HepG2 (cell line): ENCODE measurements at regions not wholly inside any gene's neighbourhood (a gene's known extent, or its start where the extent isn't known, plus 50 kb on each side); places are given as distances from the start of the nearest gene placed in this dataset.
A peak's percentile ranks its signal among the peaks of the same experiment; 100 is the strongest.

Source experiments
- ATAC-seq: fragments of 200-7000 bp; cut with Tn5 transposase; 3 replicates; pipeline ENCODE4 v1.9.1; 2020; ENCODE audit warnings: mild to moderate bottlenecking, moderate library complexity
- BruUV-seq: library from RNA; stranded (reverse); fragments of 400-500 nt; replicated peaks from 2 replicates; lab custom pipeline; 2021; lab: Mats Ljungman, UMichigan
- CTCF ChIA-PET: fragments of 300-600 bp; formaldehyde crosslinking; extraction: SDS; loops from one replicate; lab custom pipeline; 2021; ENCODE audit warnings: low total read pairs, inconsistent platforms, low intra/inter-chr PET ratio; lab: Yijun Ruan, JAX
- POLR2A ChIA-PET: fragments of 350-600 bp; sonication (Branson Sonifier 250); formaldehyde crosslinking; loops from one replicate; lab custom pipeline; 2020; ENCODE audit warnings: antibody characterized with exemption, inconsistent platforms; lab: Yijun Ruan, JAX
- DNase-seq: peaks from one replicate; pipeline ENCODE4 v3.0.0-alpha.2; 2015; ENCODE audit warnings: low spot score
- FAIRE-seq: peaks from 3 replicates; lab custom pipeline; 2011; peaks lifted over from hg19 to GRCh38; lab: Jason Lieb, UNC
- H2AFZ ChIP-seq: one replicate; pipeline ENCODE4 v1.6.1; 2011; ENCODE audit warnings: low read length, inconsistent platforms
- H3K27ac ChIP-seq: fragments of 300-600 bp; 3 replicates; pipeline ENCODE4 v1.8.0; 2011; ENCODE audit warnings: mixed run types, mild to moderate bottlenecking, mixed read lengths, low read length, inconsistent platforms; ENCODE audit not compliant: insufficient read depth; ENCODE audit errors: extremely low read length
- H3K27me3 ChIP-seq, 2 experiments: fragments of 200-600 bp in 1 of 2; 2 replicates in 1 of 2; 3 replicates in 1 of 2; pipeline versions ENCODE4 v1.6.0 to v1.8.0; 2011; ENCODE audit warnings: low read length in 2 of 2, mild to moderate bottlenecking in 2 of 2, moderate library complexity in 2 of 2, inconsistent platforms in 1 of 2; ENCODE audit not compliant: insufficient read depth in 2 of 2, control insufficient read depth in 1 of 2
- H3K36me3 ChIP-seq, 2 experiments: fragments of 200-600 bp in 1 of 2; replicated peaks in 1 of 2; 2 replicates in 1 of 2; 3 replicates in 1 of 2; pipeline versions ENCODE4 v1.5.1 to v1.8.0; 2011; ENCODE audit warnings: low read length in 2 of 2, inconsistent platforms in 1 of 2; ENCODE audit not compliant: insufficient read depth in 2 of 2, control insufficient read depth in 1 of 2
- H3K4me1 ChIP-seq: 2 replicates; pipeline ENCODE4 v1.5.1; 2012; ENCODE audit warnings: low read length, inconsistent platforms; ENCODE audit not compliant: insufficient read depth
- H3K4me2 ChIP-seq: 2 replicates; pipeline ENCODE4 v1.6.0; 2011; ENCODE audit warnings: low read depth, low read length, inconsistent platforms
- H3K4me3 ChIP-seq, 3 experiments: fragments of 200-600 bp in 1 of 3; sonication (generic), shearing (Covaris generic) in 1 of 3; replicated peaks in 1 of 3; 2 replicates each; pipeline ENCODE4 v1.5.1; 2011 to 2016; ENCODE audit warnings: low read length in 3 of 3, inconsistent platforms in 2 of 3, low read depth in 2 of 3, mild to moderate bottlenecking in 2 of 3, control low read depth in 1 of 3, mixed read lengths in 1 of 3; ENCODE audit not compliant: insufficient read depth in 1 of 3
- H3K79me2 ChIP-seq: one replicate; pipeline ENCODE4 v1.6.1; 2011; ENCODE audit warnings: low read length, inconsistent platforms; ENCODE audit not compliant: insufficient read depth
- H3K9ac ChIP-seq: 2 replicates; pipeline ENCODE4 v1.6.0; 2011; ENCODE audit warnings: mild to moderate bottlenecking, low read depth, low read length, inconsistent platforms; ENCODE audit not compliant: insufficient read depth
- H3K9me3 ChIP-seq: 2 replicates; pipeline ENCODE4 v1.5.1; 2012; ENCODE audit warnings: mild to moderate bottlenecking, low read length
- H4K20me1 ChIP-seq: 2 replicates; pipeline ENCODE4 v1.6.0; 2011; ENCODE audit warnings: inconsistent platforms, mild to moderate bottlenecking, low read length, moderate library complexity; ENCODE audit not compliant: insufficient read depth
- FOXA3 ChIP-seq: IDR thresholded peaks from 2 replicates; pipeline ENCODE4 v1.6.1; 2016; ENCODE audit warnings: missing genetic modification reagents, missing compliant biosample characterization
- GATAD2A ChIP-seq: IDR thresholded peaks from 2 replicates; pipeline ENCODE4 v1.6.1; 2016
- PLRG1 ChIP-seq: fragments of 450-650 bp; conservative IDR thresholded peaks from 2 replicates; pipeline ENCODE4 v1.6.1; 2016
- RELA ChIP-seq: sonication (generic); formaldehyde crosslinking; IDR thresholded peaks from 2 replicates; pipeline ENCODE4 v1.4.0; 2020; ENCODE audit warnings: missing genetic modification reagents
- TEF ChIP-seq: sonication (generic); formaldehyde crosslinking; IDR thresholded peaks from 2 replicates; pipeline ENCODE4 v1.5.0; 2020; ENCODE audit warnings: missing genetic modification reagents
- USF2 ChIP-seq, 2 experiments: sonication (generic) in 1 of 2; formaldehyde crosslinking in 1 of 2; IDR thresholded peaks; 2 replicates each; pipeline versions ENCODE4 v1.5.1 to v1.6.1; 2011 to 2020; ENCODE audit warnings: borderline replicate concordance in 1 of 2, low read depth in 1 of 2, low read length in 1 of 2, mild to moderate bottlenecking in 1 of 2, missing genetic modification reagents in 1 of 2, moderate library complexity in 1 of 2
- YEATS2 ChIP-seq: sonication (generic); formaldehyde crosslinking; IDR thresholded peaks from 2 replicates; pipeline ENCODE4 v1.4.0; 2020; ENCODE audit warnings: missing genetic modification reagents, borderline replicate concordance
- ZNF674 ChIP-seq: sonication (generic); formaldehyde crosslinking; IDR thresholded peaks from 2 replicates; pipeline ENCODE4 v1.5.0; 2020; ENCODE audit warnings: low read depth, mild to moderate bottlenecking, missing genetic modification reagents
- WGBS: methylation state at CpG from one replicate; pipeline ENCODE4 v1.1.6; 2017; ENCODE audit warnings: low lambda C conversion rate; 5-methylcytosine and 5-hydroxymethylcytosine counted together
- in situ Hi-C: cut with HindIII; loops from 2 replicates; pipeline ENCODE4 v1.10.0; 2017; ENCODE audit warnings: low pct_unique_long_range_greater_than_20kb; ENCODE audit not compliant: extremely low pct_ligation_motif_present
- intact Hi-C: fragments of 100-400 bp; cut with micrococcal nuclease; formaldehyde crosslinking; loops from one replicate; pipeline ENCODE4 v1.10.0; 2022; ENCODE audit not compliant: unreplicated experiment
- TF ChIP-seq, protein P1 (sequence below): sonication (generic); formaldehyde crosslinking; IDR thresholded peaks from 2 replicates; pipeline ENCODE4 v1.4.0; 2020; ENCODE audit warnings: missing genetic modification reagents; ENCODE audit errors: not compliant biosample characterization
- TF ChIP-seq, protein P2 (sequence below): sonication (generic); formaldehyde crosslinking; IDR thresholded peaks from 2 replicates; pipeline ENCODE4 v1.4.0; 2020; ENCODE audit warnings: missing genetic modification reagents, borderline replicate concordance
- TF ChIP-seq, protein P3 (sequence below): IDR thresholded peaks from 2 replicates; pipeline ENCODE4 v1.4.0; 2020; ENCODE audit warnings: mild to moderate bottlenecking, missing genetic modification reagents

DNA sequence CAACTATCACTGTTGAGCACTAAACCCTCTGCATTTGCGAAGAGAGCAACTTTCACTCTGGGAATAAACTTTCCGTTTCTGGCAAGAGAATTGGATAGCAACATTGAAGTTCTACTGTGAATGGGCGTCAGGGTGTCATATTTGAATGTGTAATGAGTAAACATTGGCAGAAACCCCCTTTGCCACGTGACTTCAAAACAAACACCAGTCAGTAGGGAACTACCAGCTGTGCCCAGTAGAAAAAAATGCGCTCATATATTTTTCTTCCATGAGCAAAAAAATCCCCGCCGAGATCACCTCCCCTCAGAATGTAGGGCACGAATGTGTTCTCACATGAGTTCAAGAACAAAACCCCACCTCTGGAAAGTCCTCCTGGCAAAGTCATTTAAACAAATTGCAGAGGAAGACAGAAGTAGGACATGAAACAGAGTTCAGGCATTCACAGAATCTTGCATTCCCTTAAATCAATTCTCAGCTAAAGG lies 80.6 kb downstream of the BTG1 start:
- 5% methylated on average over 8 of the region's 8 CpGs for WGBS
- H3K9me3 ChIP-seq, result no peaks in the 10 kb centered on the region
- peak overlapping the region; percentile 28 for H3K27ac ChIP-seq
- CTCF ChIA-PET, result no interaction called here
- H2AFZ ChIP-seq, result no peak overlapping the region
- H3K4me3 ChIP-seq, result peak overlapping the region; percentile 21 to 38 (median 36); a peak in 3 of 6 replicates
- peak overlapping the region; percentile 69 for H3K4me2 ChIP-seq
- POLR2A ChIA-PET, result interaction anchor here (1.3 to 4.9 kb wide), 2 partner anchors 73 to 80 kb away, joined by 7 to 36 read pairs; partner anchors contain the start of gene BTG1
- FAIRE-seq, result no peak
- peaks cover 64% of the 10 kb centered on the region for H3K4me1 ChIP-seq
- H4K20me1 ChIP-seq, result no peaks in the 10 kb centered on the region
- in situ Hi-C loops, result no loop called here
- BruUV-seq, result no TSS peak
- ATAC-seq, result peak; percentile 54
- peak overlapping the region; percentile 12; the same call in 1 of the 2 replicates for H3K9ac ChIP-seq
- peak; percentile 53 for DNase-seq
- H3K79me2 ChIP-seq, result no peaks in the 10 kb centered on the region
- no peaks in the 10 kb centered on the region for H3K27me3 ChIP-seq
- H3K36me3 ChIP-seq, result no peaks in the 10 kb centered on the region
- intact Hi-C loops, result no loop called here
- TF ChIP-seq USF2 (IDR thresholded peaks at IDR 0.05; ENCODE audit: low read depth, low read length) (peak; percentile 69), USF2 (CRISPR knock-in tag; IDR thresholded peaks at IDR 0.05; ENCODE audit: borderline replicate concordance) (peak; percentile 76; the same call in 1 of the 2 replicates), PLRG1 (no peak), GATAD2A (no peak; the same call in 1 of the 2 replicates), ZNF674 (no peak), RELA (CRISPR knock-in tag) (no peak), YEATS2 (CRISPR knock-in tag) (no peak), FOXA3 (peak; percentile 53), TEF (CRISPR knock-in tag) (no peak)
- TF ChIP-seq, protein P1, sequence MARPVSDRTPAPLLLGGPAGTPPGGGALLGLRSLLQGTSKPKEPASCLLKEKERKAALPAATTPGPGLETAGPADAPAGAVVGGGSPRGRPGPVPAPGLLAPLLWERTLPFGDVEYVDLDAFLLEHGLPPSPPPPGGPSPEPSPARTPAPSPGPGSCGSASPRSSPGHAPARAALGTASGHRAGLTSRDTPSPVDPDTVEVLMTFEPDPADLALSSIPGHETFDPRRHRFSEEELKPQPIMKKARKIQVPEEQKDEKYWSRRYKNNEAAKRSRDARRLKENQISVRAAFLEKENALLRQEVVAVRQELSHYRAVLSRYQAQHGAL, result no peak
- TF ChIP-seq, protein P2, sequence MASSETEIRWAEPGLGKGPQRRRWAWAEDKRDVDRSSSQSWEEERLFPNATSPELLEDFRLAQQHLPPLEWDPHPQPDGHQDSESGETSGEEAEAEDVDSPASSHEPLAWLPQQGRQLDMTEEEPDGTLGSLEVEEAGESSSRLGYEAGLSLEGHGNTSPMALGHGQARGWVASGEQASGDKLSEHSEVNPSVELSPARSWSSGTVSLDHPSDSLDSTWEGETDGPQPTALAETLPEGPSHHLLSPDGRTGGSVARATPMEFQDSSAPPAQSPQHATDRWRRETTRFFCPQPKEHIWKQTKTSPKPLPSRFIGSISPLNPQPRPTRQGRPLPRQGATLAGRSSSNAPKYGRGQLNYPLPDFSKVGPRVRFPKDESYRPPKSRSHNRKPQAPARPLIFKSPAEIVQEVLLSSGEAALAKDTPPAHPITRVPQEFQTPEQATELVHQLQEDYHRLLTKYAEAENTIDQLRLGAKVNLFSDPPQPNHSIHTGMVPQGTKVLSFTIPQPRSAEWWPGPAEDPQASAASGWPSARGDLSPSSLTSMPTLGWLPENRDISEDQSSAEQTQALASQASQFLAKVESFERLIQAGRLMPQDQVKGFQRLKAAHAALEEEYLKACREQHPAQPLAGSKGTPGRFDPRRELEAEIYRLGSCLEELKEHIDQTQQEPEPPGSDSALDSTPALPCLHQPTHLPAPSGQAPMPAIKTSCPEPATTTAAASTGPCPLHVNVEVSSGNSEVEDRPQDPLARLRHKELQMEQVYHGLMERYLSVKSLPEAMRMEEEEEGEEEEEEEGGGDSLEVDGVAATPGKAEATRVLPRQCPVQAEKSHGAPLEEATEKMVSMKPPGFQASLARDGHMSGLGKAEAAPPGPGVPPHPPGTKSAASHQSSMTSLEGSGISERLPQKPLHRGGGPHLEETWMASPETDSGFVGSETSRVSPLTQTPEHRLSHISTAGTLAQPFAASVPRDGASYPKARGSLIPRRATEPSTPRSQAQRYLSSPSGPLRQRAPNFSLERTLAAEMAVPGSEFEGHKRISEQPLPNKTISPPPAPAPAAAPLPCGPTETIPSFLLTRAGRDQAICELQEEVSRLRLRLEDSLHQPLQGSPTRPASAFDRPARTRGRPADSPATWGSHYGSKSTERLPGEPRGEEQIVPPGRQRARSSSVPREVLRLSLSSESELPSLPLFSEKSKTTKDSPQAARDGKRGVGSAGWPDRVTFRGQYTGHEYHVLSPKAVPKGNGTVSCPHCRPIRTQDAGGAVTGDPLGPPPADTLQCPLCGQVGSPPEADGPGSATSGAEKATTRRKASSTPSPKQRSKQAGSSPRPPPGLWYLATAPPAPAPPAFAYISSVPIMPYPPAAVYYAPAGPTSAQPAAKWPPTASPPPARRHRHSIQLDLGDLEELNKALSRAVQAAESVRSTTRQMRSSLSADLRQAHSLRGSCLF (CRISPR knock-in tag), result no peak
- TF ChIP-seq, protein P3, sequence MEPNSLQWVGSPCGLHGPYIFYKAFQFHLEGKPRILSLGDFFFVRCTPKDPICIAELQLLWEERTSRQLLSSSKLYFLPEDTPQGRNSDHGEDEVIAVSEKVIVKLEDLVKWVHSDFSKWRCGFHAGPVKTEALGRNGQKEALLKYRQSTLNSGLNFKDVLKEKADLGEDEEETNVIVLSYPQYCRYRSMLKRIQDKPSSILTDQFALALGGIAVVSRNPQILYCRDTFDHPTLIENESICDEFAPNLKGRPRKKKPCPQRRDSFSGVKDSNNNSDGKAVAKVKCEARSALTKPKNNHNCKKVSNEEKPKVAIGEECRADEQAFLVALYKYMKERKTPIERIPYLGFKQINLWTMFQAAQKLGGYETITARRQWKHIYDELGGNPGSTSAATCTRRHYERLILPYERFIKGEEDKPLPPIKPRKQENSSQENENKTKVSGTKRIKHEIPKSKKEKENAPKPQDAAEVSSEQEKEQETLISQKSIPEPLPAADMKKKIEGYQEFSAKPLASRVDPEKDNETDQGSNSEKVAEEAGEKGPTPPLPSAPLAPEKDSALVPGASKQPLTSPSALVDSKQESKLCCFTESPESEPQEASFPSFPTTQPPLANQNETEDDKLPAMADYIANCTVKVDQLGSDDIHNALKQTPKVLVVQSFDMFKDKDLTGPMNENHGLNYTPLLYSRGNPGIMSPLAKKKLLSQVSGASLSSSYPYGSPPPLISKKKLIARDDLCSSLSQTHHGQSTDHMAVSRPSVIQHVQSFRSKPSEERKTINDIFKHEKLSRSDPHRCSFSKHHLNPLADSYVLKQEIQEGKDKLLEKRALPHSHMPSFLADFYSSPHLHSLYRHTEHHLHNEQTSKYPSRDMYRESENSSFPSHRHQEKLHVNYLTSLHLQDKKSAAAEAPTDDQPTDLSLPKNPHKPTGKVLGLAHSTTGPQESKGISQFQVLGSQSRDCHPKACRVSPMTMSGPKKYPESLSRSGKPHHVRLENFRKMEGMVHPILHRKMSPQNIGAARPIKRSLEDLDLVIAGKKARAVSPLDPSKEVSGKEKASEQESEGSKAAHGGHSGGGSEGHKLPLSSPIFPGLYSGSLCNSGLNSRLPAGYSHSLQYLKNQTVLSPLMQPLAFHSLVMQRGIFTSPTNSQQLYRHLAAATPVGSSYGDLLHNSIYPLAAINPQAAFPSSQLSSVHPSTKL, result peak; percentile 33; the same call in 1 of the 2 replicates
